ENCODE measurements at regions not wholly inside any gene's neighbourhood (a gene's known extent, or its start where the extent isn't known, plus 50 kb on each side); places are given as distances from the start of the nearest gene placed in this dataset.

DNA sequence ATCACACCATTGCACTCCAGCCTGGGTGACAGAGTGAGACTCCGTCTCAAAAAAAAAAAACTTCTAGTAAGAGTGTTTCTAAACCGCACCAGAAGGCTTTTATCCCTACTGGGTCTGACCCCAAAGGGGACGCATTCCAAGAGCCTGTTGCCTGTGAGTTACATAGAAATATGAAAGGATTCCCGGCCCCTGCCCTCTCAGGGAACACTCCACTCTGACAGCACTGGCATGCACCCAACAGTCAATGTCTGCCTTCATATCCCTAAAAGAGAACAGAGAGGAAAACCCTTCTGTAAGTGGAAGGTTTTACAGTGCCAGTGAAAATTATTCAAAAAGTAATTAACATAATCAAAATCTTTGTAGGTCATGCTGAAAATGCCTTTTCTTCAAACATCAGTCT lies 117.1 kb upstream of the PTPRT start:
- DNase-seq (ENCODE audit: low spot score): no peak

DNA sequence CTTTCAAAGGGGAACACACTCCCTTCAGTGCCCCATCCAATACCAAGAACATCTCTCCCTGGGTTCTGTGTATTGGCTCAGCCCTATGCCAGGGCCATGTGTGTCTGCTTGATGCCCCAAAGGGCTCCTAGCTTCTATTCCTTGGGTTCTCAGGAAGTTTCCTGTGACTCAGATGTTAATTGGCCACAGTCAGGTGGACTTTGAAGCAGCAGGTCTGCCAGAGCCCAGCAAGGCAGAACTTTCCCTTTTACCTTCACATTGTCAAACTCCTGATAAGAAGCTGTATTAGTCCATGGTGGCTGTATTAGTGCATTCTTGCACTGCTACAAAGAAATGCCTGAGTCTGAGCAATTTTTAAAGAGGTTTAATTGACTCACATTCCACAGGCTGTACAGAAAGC lies 116.0 kb upstream of the PTPRT start:
- DNase-seq (ENCODE audit: low spot score): no peak

DNA sequence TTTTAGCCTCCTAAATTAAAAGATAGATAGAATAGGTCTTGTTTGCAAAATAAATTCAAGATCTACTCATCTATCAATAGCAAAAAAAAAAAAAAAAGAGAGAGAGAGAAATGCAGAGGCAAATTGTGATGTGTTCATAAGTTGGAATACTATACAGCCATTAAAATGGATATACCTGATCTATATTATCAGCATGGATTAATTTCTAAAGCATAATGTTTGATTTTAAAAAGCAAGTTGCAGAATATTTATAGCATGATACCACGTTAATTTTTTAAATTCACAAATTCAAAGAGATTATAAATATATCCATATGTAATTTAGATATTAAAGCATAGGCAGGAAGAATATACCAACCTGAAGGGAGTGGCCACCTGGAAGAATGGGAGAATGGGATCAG lies 114.9 kb upstream of the PTPRT start:
- DNase-seq (ENCODE audit: low spot score): no peak

DNA sequence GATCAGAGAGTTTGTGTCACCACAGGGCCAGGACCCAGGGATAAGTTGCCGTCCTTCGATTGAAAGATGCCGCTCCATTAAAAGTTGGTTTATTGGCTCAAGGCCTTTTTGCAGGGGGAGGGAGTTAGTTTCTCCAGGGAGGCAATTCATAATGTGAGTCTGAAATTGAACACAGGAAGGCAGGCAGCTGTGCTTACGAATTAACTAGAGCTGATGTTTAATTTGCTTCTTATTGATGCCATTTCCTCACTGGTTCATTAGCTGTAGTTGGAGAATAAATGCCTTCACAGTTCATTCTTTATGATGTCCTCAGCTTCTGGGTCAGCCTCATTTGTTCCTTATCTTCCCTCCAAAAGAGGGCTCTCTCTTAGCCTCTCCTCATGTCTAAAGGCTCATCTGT lies 113.2 kb upstream of the PTPRT start:
- no peak for DNase-seq (ENCODE audit: low spot score)

DNA sequence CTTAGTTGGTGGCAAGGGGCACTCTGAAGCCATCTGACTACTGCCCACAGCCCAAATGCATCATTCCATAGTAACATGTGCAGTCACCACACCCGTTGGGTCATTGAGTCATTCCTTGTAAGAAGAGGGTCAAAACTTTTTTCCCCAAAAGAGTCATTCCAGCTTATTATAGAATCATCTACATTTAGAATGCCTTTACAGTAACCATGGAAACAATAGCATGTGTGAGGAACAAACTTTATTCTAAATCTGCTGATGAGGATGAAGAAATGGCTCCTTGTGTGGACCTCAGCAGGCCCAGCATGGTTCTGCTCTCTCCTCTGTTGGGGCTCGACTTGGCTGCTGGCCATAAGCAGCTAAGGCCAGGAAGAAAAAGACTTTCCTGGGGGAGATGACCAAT lies 111.2 kb upstream of the PTPRT start:
- DNase-seq (ENCODE audit: low spot score): no peak

DNA sequence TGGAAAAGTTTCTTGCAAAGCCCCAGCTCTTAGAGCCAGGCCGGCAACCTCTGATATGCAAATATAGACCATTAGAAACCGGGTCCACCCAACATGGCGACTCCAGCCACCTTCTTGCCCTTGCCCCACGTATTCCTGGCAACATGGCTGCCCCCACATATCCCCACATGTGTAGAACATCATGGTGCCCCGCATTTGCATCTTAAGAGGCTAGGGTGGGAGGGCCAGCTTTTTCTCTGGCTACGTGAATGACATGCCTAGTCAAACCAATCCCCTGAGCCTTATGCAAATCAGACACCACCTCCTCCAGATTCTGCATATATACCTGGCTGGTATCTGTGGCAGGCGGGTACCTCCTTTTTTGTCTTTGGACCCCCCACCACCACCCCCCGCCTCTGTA lies 106.1 kb upstream of the PTPRT start:
- no peak for DNase-seq (ENCODE audit: low spot score)

DNA sequence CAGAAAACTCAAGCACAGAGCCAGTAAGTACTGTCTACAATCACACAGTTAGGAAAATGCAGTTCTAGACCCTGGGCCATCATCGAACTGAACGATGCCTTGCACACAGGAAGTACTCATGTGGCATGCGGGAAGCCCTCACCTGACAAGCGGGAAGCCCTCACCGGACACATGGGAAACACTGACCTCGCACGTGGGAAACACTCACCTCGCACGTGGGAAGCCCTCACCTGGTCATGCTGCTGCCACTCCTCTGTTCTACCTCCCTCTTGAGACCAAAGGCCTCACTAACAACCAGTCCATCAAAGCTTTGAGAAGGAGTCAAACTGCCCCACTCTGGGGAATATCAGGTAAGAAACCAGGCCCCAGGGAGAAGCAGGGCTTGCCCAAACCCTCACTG lies 105.6 kb upstream of the PTPRT start:
- no peak for DNase-seq (ENCODE audit: low spot score)

DNA sequence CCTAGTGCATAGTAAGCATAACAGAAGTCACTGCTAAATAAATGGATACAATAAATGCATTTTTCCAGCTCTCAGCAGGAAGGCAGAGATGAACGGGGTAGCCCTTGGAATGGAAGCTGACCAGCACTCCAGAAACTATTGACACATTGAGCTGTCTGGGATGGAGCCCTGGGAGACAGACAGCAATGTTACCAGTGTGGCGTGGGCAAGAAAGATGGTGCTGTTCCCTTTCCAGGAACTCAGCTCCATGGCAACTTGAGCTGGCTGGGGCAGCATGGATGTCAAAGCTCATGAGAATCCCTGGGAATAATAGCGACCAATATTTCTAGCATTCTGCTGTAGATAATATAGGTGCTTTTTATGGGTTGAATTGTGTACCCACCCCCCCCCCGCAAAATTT lies 104.3 kb upstream of the PTPRT start:
- no peak for DNase-seq (ENCODE audit: low spot score)

DNA sequence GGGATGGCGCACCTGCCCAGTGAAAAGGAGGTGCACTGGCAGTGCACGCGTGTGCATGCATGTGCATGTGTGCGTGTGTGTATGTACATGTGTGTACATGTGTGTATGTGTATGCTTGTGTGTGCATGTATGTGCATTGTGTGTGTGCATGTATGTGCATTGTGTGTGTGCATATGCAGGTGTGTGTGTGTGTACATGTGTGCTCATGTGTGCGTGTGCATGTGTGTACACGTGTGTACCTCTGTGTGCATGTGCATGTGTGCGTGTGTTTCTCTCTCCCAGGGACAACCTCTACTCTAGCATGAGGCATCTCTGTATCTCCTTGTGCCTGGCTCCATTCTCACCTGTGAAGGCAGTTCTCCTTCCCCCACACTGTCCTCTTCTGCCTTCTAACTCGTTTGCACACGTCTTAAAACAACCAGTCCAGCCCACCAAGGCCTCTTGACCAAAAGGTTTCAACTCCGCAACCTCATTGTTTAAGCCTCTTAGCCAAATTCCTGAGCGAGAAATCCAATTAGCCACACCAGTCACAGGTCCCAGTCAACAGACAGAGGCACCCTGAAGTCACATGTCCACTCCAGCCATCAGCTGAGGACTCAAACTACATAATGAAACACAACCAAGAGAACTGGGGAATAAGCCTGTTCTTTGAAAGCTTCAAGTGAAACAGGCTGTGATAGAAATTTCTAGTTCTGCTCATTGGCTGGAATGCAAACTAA lies 103.5 kb upstream of the PTPRT start:
- no peak for DNase-seq (ENCODE audit: low spot score)

DNA sequence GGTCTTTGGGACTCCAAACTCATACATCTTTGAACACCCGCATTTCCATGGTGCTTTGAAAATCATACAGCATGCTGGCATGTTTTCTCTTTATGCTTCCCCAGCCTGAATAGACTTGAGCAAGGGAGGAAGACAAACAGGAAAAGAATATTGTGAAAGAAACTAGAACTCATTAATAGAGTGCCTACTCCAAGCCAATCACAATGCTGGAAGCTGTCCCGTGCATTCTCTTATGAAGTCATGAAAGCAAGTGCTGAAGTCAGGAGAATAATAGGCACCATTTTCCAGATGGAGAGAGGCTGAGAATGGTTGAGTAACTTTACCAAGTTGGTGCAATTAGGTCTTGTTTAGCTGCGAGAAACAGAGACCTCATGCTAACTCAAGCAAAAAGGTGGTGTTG lies 102.5 kb upstream of the PTPRT start:
- DNase-seq (ENCODE audit: low spot score): no peak

DNA sequence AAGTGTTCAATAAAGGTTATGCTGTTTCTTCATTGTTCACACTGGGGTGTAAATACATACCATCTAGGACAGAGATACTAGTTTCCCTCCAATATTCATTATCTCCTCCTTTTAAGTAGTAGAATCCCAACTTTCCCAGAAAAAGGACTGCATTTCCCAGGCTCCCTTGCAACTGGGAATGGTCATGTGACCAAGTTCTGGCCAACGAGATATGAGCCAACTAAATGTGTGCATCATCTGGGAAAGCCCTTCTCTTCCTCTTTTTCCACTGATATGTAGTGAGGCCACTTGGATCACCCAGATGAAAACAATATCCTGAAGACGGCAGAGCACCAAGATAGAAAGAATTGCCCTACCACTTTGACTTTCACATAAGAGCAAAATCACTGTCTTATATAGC lies 97.9 kb upstream of the PTPRT start:
- no peak for DNase-seq (ENCODE audit: low spot score)

DNA sequence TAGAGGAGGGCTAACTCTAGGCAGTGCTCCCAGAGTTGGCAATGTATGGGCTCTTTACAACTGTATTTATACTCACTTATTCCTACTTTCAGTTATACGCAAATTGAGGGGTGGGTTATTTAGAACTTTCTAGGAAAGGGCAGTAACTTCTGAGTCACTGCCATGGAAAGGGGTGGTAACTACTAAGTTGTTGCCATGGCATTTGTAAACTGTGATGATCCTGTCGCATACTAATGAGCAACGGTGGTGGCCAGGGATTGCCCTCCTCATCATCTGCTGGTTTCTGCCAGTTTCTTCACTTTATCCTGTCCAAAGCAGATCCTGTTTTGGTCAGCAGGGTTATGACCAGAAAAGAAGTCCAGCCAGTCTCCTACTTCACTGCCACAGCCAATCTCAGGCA lies 95.5 kb upstream of the PTPRT start:
- no peak for DNase-seq (ENCODE audit: low spot score)

DNA sequence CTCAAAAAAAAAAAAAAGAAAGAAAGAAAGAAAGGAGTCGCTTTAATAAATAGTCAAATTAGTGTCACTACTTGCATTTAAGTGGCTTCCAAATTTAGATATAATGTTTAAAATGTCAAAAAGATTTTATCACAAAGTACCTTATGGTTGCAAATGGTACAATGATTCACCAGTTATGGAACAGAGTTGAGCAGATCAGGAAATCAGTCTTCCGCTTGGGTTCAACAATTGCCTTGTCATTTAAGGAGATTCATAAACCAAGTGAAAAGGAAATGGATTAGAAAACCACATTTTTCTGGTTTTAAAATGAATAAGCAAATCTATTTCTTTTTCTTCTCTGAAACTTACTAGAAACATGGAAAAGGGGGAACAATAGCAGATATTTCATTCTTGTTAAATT lies 94.8 kb upstream of the PTPRT start:
- no peak for DNase-seq (ENCODE audit: low spot score)

DNA sequence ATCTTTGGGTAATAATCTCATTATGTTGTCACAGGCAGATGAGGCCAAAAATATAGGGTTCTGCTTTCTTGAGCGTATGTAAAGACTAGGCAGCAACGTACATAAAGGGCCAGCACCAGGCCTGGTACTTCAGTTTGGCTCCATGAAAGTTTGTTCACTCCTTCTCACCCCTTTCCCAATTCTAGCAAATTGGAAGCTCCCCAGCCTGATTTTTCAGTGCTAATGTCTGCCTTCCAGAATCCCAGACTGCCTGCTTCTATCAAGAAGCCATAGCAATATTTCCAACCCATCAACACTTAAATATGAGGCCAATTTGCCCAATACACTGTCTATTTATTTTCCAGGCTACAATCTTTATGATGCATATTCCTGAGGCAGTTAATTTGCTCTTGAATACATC lies 93.4 kb upstream of the PTPRT start:
- no peak for DNase-seq (ENCODE audit: low spot score)

DNA sequence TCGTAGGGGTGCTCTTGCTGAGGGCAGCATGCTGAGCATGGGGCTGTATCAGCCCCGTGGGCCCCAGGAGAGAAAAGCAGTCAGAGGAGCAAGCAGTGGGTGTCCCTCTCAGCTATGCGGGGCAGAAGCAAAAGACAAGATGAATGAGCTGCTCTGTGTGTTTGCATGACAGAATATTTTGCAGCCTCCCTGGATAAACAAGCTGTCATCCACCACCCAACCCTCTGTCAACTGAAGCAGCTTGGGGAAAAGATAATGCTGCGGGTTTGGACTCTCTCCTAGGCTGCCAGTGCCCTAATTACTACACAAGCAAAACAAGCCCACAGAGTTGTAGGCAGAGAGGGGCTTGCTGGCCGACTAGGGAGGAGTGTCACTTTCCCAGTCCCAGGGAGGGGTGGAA lies 82.3 kb upstream of the PTPRT start:
- no peak for DNase-seq (ENCODE audit: low spot score)

DNA sequence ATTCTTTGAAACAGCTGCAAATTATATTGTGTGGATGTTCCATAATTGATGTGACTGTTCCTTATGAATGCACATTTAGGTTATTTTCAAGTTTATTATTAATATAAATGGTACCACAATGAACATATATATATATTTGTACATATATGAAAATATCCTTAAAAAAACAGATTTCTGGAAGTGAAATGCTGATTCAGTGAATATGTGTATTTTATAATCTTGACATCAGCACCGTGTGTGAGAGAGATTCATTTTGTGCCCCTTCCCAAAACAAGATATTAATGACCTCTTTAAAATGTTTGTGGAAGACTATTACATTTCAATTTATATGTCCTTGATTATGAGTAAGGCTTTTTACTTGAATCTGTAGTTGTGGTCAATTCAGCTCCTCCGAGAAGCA lies 75.7 kb upstream of the PTPRT start:
- DNase-seq (ENCODE audit: low spot score): no peak

DNA sequence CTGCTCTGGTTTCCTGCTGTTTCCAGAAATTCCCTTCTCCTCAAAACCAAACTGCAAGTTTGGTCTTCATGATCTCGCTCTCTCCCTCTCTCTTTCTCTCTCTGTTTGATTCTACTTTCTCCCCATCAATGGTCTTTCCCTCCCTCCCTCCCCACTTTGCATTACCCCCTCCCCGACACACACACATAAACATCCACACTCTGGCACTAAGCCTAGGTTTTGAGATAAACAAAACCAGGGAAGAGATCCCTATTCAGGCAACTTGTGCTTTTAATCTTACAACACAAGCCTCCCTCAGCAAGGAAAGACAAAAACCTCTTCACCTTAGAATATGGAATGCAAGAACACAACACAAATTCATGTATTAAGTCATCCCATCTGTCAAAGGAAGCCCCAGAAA lies 73.5 kb upstream of the PTPRT start:
- DNase-seq (ENCODE audit: low spot score): no peak

DNA sequence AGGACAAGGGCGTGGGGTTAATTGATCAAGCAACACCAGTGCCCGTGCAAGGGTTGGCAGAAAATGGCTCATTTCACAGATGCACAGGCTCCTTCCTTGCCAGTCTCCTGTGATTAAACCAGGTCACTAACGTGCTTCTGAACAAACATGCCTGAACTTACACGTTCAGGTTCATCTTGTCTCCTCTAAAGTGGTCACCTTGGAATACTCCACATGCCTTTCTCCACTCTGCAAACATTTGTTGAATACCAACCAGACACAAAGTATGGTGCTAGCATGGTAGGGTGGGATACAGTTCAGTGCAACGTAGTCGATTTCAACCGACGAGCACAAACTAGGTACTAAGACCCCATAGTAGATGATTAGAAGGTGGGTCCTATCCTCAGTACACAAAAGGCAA lies 72.6 kb upstream of the PTPRT start:
- DNase-seq (ENCODE audit: low spot score): no peak

DNA sequence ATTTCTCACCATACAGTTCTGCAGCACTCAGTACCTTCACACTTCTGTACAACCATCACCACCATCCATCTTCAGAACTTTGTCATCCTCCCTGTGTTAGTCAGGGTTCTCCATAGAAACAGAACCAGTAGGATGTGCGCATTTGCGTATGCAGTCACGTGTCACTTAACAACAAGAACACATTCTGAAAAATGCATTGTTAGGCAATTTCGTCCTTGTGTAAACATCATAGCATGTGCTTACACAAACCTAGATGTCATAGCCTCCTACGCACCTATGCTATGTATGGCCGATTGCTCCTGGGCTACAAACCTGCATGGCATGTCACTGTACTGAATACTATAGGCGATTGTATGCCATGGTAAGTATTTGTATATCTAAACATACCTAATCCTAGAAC lies 66.2 kb upstream of the PTPRT start:
- DNase-seq (ENCODE audit: low spot score): no peak

DNA sequence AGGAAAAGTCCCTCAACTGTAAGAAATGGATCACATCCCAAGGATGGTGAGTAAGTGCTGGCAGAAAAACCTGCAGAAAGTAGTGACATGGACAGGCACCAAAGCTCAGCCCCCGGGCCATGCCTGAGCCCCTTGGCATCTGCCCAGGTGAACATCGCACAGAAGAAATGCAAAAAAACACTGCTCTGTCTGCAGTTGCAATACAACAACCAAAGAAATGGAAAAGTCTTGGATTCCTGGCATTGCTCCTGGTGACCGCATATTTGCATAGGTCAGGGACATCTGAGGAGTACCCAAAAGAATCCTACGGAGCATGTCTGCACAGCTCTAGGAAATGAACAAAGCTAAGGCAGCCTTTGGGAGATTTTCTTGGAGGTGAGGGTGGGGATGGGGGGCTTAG lies 63.1 kb upstream of the PTPRT start:
- DNase-seq (ENCODE audit: low spot score): no peak

DNA sequence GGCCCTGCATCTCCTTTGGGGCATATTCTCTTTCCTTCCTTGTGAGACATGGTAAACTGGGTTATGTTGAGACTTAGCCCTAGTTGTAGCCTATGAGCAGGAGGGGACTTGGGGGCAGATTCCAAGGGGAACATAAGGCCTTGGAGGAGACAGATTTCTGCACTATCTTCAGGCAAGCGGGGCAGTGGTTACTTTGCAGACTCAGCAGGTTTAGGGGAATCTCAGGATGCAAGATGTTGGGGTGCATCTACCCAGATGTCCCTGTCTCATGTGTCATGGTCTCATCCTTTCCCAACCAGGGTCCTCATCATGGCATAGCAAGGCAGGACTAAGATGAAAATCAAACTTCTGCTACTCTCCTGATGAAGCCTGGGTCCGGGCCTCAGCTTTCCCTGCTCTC lies 58.6 kb upstream of the PTPRT start:
- no peak for DNase-seq (ENCODE audit: low spot score)

DNA sequence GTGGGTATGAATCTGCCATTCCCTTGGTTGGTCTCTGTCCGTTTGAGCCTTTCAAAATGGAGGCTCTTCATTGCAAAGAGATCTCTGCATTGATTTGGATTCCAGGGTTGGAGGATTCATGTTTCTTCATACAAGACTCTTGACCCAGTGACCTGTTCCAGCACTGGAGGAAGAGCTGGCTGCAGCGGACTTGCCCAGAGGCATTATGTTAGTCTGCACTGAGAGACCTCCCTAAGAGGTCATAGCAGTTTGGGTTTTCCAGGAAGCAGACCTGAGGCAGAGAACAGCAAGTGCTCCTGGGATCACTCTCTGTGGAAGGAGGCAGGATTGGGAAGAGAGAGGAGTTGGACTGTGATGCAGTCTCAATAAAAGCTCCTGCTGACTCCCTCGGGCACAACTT lies 57.7 kb upstream of the PTPRT start:
- DNase-seq (ENCODE audit: low spot score): no peak

DNA sequence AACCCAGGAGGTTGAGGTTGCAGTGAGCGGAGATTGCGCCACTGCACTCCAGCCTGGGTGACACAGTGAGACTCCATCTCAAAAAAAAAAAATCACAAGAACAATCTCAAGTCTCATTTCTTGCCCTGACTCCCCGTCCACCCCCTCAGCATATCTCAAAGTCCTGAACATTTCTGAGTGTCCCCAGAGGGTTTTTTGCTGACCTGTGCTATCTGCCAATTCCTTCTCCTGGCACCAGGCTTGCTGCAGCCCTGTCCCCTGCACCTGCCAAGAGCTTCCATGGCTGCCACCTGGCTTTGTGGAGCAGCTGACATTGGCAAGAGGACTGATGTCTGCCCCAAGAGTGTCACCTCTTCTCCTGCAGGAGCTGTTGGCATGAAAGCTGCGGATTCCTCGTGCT lies 54.9 kb upstream of the PTPRT start:
- DNase-seq (ENCODE audit: low spot score): no peak

DNA sequence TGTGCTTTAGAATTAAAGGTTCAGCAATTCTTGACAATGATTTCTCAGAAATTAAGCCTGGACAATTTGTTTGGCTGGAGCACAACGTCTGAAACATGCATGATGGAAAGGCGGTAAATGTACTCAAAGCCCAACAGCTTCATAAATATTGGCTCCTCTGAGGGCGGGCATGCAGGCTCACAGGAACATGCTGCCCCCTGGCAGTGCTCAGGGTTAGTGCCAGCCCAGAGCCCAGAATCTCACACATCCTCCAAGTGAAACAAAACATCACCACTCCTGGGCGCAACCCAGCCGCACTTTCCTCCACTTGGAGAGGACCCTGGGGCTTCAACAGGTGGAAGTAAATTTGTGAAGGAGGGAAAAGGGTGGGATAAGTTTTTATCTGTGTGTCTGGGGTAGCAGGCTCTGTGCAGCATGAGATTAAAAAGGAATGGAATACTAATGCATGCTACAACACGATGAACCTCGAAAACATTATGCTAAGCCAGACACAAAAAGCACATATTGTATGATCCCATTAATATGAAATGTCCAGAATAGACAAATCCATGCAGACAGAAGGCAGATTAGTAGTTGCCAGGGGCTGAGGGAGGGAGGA lies 54.1 kb upstream of the PTPRT start:
- no peak for DNase-seq (ENCODE audit: low spot score)
